HG02763 (cell line): ENCODE measurements at regions not wholly inside any gene's neighbourhood (a gene's known extent, or its start where the extent isn't known, plus 50 kb on each side); places are given as distances from the start of the nearest gene placed in this dataset.
"Not testable (repeated sequence)": the region's sequence is repeated elsewhere in the genome, so short reads cannot be mapped to it uniquely, and the experiment has no call there.

Source experiments
- ATAC-seq: cut with Tn5 transposase; IDR thresholded peaks from one replicate; pipeline ENCODE4 v1.9.1; 2021; ENCODE audit warnings: mild to moderate bottlenecking, moderate library complexity; ENCODE audit not compliant: unreplicated experiment

DNA sequence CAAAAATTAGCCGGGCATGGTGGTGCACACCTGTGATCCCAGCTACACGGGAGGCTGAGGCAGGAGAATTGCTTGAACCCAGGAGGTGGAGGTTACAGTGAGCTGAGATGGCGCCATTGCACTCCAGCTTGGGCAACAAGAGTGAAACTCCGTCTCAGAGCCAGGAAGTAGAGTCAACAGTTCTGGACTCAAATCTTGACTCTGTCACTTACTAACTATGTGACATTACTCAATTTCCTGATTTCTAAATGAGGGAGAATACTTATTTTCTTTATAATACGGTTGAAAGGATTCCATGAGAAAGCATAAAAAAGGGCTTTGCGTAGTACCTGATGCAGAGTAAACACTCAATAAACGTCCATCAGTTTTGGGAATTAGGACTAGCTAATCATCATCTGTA is 350.7 kb downstream of the SHQ1 start:
- ATAC-seq: not testable (repeated sequence)

DNA sequence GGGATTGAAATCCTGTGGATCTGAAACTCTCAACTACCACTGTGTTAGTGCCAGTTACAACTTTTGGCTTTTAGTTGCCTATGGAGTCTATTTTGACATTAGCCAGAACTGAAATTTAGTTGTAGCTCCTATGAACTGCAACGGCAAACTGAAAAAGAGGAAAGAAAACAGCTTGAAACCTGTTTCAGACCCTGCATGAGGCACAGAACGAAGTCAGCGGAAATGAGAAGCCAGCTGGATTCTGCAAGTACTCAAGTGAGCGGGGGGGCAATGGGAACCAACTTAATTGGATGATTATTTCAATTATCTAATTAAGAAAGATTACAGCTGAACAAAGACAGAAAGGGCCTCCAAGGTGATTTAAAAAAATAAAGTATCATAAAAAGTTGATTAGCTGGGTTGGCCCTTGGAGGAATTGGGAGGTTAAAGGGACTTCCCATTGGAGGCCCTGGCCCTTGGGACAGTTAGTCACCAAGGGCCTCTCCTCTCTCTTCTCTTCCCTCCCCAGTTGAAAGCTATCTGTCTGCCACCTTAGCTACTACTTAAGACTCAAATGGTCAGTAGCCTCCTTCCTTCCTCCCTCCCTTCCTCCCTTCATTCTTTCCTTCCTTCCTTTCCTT is 352.1 kb downstream of the SHQ1 start:
- ATAC-seq: no peak

DNA sequence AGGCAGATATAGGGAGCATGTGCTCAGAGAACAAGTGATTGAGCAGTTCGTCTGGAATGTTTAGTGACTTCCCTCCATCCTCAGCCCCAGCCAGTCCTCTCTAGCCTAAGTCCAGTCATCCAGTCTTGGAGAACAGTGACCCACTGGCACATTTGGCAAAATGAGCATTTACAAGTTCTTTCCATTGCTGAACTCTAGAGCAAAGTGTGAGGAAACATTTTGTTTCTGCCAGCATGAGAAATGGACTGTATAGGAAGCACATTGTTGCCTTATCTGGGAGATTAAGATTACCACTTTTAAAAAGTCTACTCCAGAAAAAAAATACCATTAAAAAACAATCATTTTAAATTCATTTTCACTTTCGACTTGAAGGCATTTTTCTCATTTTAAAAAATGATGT is 353.6 kb downstream of the SHQ1 start:
- ATAC-seq: no peak

- no peak for ATAC-seq
Measured at GRCh38 chr3:72494130-72494529, 354.1 kb downstream of the SHQ1 start.

DNA sequence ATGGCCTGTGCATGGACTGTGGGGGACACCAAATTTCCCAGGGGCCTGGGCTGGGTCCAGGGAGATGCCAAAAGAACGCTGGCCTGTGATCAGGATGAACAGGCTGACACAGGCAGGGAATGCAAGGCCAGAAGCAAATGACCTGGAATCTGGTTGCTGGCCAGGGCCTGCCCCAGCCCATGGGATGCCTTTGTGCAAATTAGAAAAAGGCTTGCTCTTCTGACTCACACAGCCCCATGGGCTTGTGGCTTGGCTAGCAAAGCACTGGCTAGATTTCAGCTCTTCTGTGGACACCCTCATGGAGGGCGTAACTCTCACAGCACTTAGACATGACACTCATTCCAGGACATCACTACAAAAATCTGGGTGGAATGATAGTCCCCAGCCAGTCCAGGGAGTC is 356.0 kb downstream of the SHQ1 start:
- no peak for ATAC-seq

GRCh38 chr3:72490688-72491435 is 357.4 kb downstream of the SHQ1 start:
- no peak for ATAC-seq

GRCh38 chr3:72489901-72490300 is 358.3 kb downstream of the SHQ1 start:
- no peak for ATAC-seq

DNA sequence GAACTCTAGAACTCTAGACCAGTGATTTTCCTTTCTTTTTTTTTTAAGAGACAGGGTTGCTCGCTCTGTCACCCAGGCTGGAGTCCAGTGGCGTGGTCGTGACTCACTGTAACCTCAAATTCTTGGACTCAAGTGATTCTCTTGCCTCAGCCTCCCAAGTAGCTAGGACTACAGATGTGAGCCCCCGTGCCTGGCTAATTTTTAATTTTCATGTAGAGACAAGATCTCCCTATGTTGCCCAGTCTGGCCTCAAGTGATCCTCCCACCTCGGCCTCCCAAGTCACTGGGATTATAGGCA is 359.6 kb downstream of the SHQ1 start:
- no peak for ATAC-seq

DNA sequence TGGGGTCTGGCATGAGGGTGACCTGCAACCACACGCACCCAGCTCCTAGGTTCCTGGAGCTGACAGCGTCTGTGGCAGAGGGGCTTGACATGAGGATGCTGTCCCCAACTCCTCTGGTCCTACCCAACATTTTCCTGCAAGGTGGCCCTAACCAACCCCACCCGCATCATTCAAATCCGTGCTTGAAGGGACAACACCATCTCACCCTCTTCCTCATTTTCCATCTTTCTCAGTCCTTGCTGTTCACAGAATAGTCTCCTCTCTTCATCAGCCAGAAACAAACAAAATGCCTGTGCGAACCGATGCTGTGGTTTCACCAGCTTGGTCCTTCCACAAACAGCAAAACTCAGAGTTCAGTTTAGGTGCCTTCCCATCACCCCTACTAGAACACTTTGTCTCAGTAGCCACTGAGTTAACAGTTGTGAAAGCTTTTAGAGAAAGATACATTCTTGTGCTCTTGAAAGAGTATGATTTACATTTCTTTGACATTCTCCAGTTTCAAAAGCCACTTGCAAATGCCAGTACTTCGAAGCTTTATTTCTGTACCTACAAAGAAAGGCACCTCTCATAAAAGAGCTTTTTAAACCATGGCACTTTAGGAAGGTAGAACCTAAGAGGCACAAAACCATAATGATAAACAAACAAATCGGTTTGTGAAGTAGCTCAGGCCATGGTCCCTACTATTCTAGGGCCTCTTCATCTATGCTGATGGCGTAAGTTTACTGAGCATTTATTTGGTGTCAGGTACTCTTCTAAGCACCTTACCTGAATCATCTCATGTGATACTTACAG is 360.1 kb downstream of the SHQ1 start:
- ATAC-seq: peak; percentile 44

DNA sequence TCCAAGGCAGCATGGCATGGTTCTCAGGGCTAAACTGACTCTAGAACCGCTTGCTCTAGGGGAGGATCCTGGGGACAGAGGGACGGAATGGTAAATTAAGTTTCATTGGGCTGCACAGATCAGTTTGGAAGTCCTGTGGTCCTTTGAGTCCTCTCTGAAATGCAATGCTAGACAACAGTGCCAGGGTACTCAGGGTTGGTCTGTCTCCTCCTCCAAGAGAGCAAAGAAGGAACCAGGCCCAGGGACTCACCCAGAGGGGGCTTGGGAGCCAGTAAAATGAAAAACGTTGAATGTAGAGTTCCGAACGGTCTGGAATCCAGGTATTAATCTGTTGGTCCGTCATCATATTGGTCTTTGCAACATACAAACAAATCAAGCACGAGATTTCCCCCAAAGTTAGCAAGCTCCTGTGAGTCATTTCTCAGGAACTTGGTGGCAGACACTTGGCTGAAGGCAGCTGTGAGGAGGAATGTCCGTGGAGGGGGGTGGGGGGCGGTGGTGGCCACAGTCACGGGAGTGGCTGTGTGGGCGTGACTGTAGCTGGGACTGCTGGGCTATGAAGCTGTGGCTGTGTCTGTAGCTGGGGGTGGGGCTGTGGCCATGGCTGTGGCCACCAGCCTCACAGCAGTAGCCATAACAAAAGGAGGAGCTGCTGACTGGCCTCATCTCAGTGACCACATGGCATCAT is 361.0 kb downstream of the SHQ1 start:
- ATAC-seq: peak; percentile 46

DNA sequence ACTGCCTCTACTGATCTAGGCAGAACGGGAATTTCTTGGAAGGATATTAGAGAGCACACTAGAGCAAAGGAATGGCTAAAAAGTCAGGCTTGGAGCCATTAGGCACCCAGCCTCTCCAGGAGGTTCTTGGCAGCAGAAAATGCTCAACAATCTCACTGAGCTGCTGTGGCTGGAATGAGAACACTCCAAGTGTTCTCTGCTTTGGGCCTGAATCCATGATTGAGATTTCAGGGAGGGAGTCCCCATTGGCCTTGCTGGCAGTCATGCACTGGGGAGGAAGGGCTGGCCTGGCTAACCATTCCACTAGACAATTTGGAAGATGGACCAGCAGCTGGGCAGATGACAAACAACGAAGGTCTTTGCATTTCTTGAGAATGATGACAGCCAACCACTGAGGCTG is 362.6 kb downstream of the SHQ1 start:
- no peak for ATAC-seq

GRCh38 chr3:72483554-72484104 is 364.6 kb downstream of the SHQ1 start:
- ATAC-seq: no peak

DNA sequence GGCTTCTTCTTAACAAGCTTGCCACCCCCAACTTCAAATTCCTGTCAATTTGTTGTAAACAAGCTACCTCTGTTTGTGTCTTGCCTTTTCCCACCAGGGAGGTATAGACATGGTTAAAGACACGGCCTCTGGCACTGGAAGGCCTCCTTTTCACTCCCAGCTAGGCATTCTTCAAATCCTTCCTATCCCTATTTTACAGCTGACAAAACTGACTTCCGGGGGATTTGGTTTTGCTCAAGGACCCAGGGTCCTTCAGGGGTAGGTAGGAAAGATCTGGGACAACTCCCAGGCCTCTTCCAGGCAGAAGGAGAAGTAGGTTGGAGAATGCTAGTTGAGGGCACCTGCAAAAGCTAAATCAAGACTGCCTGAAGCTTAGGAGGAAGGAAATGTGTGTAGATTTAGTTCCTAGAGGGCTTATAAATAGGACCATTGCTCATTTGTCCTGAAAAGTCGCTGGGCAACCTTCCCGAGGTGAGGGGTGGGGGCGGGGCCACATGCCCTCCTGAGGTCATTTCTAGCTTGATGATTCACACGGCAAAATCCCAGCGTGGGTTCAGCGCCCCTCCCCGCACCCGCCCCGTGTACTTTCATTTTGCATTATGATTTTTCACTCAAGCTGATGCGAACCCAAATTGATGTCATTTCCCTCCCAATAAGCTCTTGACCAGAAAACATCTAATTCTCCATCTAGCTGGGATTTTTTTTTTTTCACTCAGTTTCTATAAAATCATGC is 365.5 kb downstream of the SHQ1 start:
- peak; percentile 49 for ATAC-seq

DNA sequence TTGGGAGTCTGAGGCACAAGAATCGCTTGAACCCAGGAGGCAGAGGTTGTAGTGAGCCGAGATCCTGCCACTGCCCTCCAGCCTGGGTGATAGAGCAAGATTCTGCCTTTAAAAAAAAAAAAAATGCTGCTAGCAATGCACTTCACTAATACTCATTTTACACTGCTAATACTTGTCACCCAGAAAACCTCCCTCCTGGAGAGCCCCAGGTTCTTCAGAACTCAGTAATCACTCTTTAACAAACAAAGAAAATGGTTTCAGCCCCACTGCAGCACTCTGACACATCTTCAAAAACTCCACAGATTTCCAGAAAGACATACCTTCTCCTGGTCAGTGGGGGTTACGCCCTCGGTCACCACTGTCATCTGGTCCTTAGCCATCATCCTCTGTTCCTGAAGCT is 366.7 kb downstream of the SHQ1 start:
- ATAC-seq: no peak

- ATAC-seq: no peak
Measured at GRCh38 chr3:72480366-72480765, 367.9 kb downstream of the SHQ1 start.

DNA sequence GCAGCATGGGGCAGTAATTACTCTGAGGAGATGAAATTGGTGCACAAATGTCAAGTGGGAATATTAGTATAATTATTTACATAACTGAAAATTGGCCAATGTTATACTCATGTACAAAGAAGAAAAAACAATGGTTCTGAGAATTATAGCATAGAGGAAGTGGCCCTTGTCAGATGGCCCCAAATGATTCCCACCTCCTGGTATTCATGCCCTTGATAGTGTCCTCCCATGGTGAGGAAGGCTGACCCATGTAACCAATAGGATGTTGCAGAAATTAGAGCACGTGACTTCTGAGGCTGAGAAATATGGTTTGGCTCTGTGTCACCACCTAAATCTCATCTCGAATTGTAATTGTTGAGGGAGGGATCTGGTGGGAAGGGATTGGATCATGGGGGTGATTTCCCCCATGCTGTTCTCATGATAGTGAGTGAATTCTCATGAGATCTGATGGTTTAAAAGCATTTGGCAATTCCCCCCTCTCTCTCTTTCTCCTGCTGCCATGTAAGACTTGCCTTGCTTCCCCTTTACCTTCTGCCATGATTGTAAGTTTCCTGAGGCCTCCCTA is 368.5 kb downstream of the SHQ1 start:
- no peak for ATAC-seq

- ATAC-seq: no peak
Measured at GRCh38 chr3:72476139-72476483, 372.1 kb downstream of the SHQ1 start.

- no peak for ATAC-seq
Measured at GRCh38 chr3:72475258-72476138, 372.7 kb downstream of the SHQ1 start.

GRCh38 chr3:72474775-72475174 is 373.5 kb downstream of the SHQ1 start:
- no peak for ATAC-seq
